H1 (cell line): ENCODE measurements at regions not wholly inside any gene's neighbourhood (a gene's known extent, or its start where the extent isn't known, plus 50 kb on each side); places are given as distances from the start of the nearest gene placed in this dataset.

ENCODE experiments used
- CTCF ChIP-seq, 3 experiments: IDR thresholded peaks; 1 replicate in 2 of 3; 2 replicates in 1 of 3; pipeline versions ENCODE4 v1.5.1 to v1.6.1; 2011; ENCODE audit warnings: low read length in 3 of 3, mild to moderate bottlenecking in 3 of 3, inconsistent platforms in 2 of 3, low read depth in 1 of 3, moderate library complexity in 1 of 3; ENCODE audit not compliant: insufficient read depth in 1 of 3; ENCODE audit errors: control extremely low read depth in 1 of 3
- POLR2A ChIP-seq, 2 experiments: IDR thresholded peaks; 1 replicate in 1 of 2; 2 replicates in 1 of 2; pipeline ENCODE4 v1.6.1; 2011; ENCODE audit warnings: low read depth in 2 of 2, low read length in 2 of 2, mild to moderate bottlenecking in 2 of 2; ENCODE audit errors: control extremely low read depth in 1 of 2

- TF ChIP-seq POLR2A (IDR thresholded peaks at IDR 0.05; ENCODE audit: control extremely low read depth in 1 of 2, low read depth in 2 of 2, low read length in 2 of 2) = no peak
- TF ChIP-seq CTCF (IDR thresholded peaks at IDR 0.05; ENCODE audit: control extremely low read depth in 1 of 3, insufficient read depth in 1 of 3, low read depth in 1 of 3, low read length in 3 of 3) = no peak
These were observed 87.8 kb upstream of the BTG1 start for GRCh38 chr12:92233346-92234015.
